Fibroblast of villous mesenchyme (primary cell): ENCODE measurements at regions not wholly inside any gene's neighbourhood (a gene's known extent, or its start where the extent isn't known, plus 50 kb on each side); places are given as distances from the start of the nearest gene placed in this dataset. TPM values are rescaled to one million over a fixed set of nuclear protein-coding genes. Genes with fewer than 3 reads are reported as not detected.

ENCODE experiments used
- DNase-seq: peaks from one replicate; pipeline ENCODE4 v3.0.0-alpha.2; 2010; ENCODE audit warnings: low read depth
- H3K4me3 ChIP-seq: 2 replicates; pipeline ENCODE4 v1.5.1; 2011; ENCODE audit warnings: low read depth, mild to moderate bottlenecking, low read length
- small RNA-seq: library from RNA; depleted of rRNA; stranded (forward); fragments of <200 nt; gene quantifications from one replicate; pipeline ENCODE3, GENCODE V24; 2012
- TF ChIP-seq, protein P1 (sequence below): IDR thresholded peaks from 2 replicates; pipeline ENCODE4 v1.5.1; 2012; ENCODE audit warnings: low read depth, mild to moderate bottlenecking, low read length; ENCODE audit not compliant: insufficient read depth

DNA sequence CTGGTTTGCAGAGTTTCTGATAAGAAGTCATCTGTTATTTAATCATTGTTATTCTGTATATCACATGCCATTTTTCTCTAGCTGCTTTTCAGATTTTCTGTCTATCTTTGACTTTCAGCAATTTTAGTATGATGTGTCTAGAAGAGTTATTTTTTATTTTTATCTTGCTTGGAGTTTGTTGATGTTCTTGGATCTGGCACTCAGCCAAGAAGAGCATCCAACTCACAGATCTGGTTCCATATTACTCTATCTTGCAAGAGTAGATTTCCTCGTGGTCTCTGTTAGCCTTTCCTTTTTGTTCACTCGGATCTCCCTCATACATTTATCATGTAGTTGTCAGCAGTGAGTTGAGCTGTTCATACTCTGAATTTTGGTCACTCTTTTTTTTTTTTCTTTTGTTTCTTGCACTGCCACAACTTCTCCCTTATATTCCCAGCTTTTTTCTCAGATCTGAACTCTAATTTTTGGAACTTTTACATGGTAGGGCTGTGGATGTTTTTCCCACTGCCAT lies 54.8 kb upstream of the CALCR start:
- DNase-seq: no peak
- TF ChIP-seq, protein P1, sequence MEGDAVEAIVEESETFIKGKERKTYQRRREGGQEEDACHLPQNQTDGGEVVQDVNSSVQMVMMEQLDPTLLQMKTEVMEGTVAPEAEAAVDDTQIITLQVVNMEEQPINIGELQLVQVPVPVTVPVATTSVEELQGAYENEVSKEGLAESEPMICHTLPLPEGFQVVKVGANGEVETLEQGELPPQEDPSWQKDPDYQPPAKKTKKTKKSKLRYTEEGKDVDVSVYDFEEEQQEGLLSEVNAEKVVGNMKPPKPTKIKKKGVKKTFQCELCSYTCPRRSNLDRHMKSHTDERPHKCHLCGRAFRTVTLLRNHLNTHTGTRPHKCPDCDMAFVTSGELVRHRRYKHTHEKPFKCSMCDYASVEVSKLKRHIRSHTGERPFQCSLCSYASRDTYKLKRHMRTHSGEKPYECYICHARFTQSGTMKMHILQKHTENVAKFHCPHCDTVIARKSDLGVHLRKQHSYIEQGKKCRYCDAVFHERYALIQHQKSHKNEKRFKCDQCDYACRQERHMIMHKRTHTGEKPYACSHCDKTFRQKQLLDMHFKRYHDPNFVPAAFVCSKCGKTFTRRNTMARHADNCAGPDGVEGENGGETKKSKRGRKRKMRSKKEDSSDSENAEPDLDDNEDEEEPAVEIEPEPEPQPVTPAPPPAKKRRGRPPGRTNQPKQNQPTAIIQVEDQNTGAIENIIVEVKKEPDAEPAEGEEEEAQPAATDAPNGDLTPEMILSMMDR: no peak

DNA sequence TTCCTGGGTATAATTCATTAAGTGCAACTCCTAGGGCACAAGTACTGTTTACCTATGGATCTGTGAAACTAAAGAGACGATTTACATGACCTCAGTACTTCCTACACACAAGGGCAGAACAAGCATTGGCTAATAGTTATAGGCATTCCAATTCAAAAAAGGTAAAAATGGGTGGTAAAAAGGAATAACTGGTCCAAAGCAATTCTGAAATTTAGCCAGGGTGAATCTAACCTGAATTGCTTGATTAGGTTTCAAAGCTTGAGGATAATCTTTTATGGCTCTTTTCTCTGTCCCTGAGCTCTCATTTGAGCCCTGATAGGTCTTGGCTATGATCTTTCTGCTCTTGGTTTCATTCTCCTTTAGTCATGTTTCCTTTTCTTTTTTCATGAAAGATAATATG lies 52.3 kb upstream of the CALCR start:
- TF ChIP-seq, protein P1: no peak
- DNase-seq: no peak
- no peak overlapping the region for H3K4me3 ChIP-seq

More for the DNA sequence above, 54.8 kb upstream of the CALCR start:
- H3K4me3 ChIP-seq: no peak overlapping the region

Small RNA genes in the stretch of these regions (small RNA-seq; reads per million reads assigned to genes)
- gene AC002075.2: not detected
- not detected for gene MIR4652
